Large intestine (tissue), 3 donors: ENCODE measurements at regions not wholly inside any gene's neighbourhood (a gene's known extent, or its start where the extent isn't known, plus 50 kb on each side); places are given as distances from the start of the nearest gene placed in this dataset.

ENCODE experiments used
- DNase-seq, 2 donors: peaks; one replicate each; pipeline versions ENCODE4 v3.0.0 to v3.0.0-alpha.2; 2013
- H3K27ac ChIP-seq: one replicate; pipeline ENCODE4 v1.5.1; 2013; ENCODE audit warnings: low read length
- H3K27me3 ChIP-seq: 2 replicates; pipeline ENCODE4 v1.6.1; 2013; ENCODE audit warnings: low read length; ENCODE audit not compliant: control insufficient read depth, insufficient read depth
- H3K36me3 ChIP-seq: 2 replicates; pipeline ENCODE4 v1.6.1; 2013; ENCODE audit warnings: low read length; ENCODE audit not compliant: control insufficient read depth, insufficient read depth
- H3K4me1 ChIP-seq: one replicate; pipeline ENCODE4 v1.6.1; 2013; ENCODE audit warnings: low read length; ENCODE audit not compliant: control insufficient read depth, insufficient read depth
- H3K4me3 ChIP-seq: one replicate; pipeline ENCODE4 v1.5.1; 2013; ENCODE audit warnings: low read length
- H3K9me3 ChIP-seq: one replicate; pipeline ENCODE4 v1.6.1; 2013; ENCODE audit warnings: mild to moderate bottlenecking, low read depth, low read length, moderate library complexity; ENCODE audit not compliant: control insufficient read depth
- WGBS: methylation state at CpG from one replicate; pipeline ENCODE4 v1.1.5; 2013; ENCODE audit warnings: low lambda C conversion rate; ENCODE audit not compliant: insufficient coverage; 5-methylcytosine and 5-hydroxymethylcytosine counted together

DNA sequence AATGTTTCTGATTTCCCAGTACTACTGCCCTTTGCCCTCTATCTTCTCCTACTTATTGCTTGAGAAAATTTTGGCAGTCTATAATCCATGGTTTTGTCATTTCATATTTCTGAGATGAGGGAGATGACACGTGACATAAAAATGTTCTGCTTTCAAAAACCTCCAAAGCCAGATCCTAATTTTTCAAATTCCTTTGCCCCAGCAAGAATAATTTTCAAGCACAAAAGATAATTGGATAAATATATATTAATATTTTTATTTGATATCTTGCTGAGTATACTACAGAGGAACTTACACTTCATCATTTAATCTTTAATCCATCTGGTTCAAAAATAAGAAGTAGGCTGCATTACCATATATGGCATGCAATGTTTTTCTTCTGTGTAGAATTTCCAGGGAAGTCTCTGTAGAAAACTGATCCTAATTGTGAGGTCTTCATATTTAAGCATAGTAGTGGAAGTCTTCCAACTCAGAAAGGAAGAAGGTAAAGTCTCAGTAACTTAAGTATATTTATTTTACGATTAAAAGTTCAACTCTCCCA lies 1738.8 kb downstream of the EFNA5 start:
- no peak for DNase-seq
- H3K9me3 ChIP-seq = no peaks in the 10 kb centered on the region
- H3K27ac ChIP-seq = no peak overlapping the region
- H3K36me3 ChIP-seq = no peaks in the 10 kb centered on the region
- WGBS = 71% methylated on average over 1 of the region's 2 CpGs
- no peaks in the 10 kb centered on the region for H3K4me1 ChIP-seq
- H3K4me3 ChIP-seq = no peak overlapping the region
- H3K27me3 ChIP-seq = no peaks in the 10 kb centered on the region

- Histone ChIP-seq H3K27ac (no peak overlapping the region), H3K9me3 (no peaks in the 10 kb centered on the region)
- WGBS = no CpG with 5 or more reads among the region's 1 CpG
Observed at GRCh38 chr5:105929858-105930257, 1740.9 kb downstream of the EFNA5 start.

GRCh38 chr5:105924366-105924765 lies 1746.4 kb downstream of the EFNA5 start:
- DNase-seq = no peak
- Histone ChIP-seq H3K4me3 (no peak overlapping the region), H3K27ac (no peak overlapping the region), H3K27me3 (no peaks in the 10 kb centered on the region), H3K36me3 (no peaks in the 10 kb centered on the region), H3K9me3 (no peaks in the 10 kb centered on the region), H3K4me1 (no peaks in the 10 kb centered on the region)
- 78% methylated on average over 2 of the region's 2 CpGs for WGBS

More at GRCh38 chr5:105929858-105930257, 1740.9 kb downstream of the EFNA5 start:
- no peak for DNase-seq
- no peak overlapping the region for H3K4me3 ChIP-seq
- no peaks in the 10 kb centered on the region for H3K4me1 ChIP-seq
- H3K36me3 ChIP-seq = no peaks in the 10 kb centered on the region
- H3K27me3 ChIP-seq = no peaks in the 10 kb centered on the region

DNA sequence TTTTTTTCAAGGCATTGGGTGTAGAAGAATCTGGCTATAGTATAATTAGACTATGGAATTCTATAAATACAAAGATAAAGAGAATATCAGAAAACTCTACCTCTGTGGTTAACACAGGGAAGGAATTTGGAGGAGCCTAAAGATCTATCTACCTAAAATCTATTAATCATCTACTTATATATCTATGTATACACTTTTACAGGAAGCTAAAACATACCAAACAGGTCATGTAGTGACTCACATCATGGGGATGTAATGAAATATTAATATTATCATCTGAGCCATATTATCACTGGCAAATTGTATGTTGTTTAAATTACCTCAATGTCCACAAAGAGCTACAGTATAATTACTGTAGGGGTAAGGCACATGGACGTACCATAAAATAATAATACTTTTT lies 1748.2 kb downstream of the EFNA5 start:
- Histone ChIP-seq H3K36me3 (no peaks in the 10 kb centered on the region), H3K27ac (no peak overlapping the region), H3K27me3 (no peaks in the 10 kb centered on the region), H3K9me3 (no peaks in the 10 kb centered on the region), H3K4me1 (no peaks in the 10 kb centered on the region), H3K4me3 (no peak overlapping the region)
- no peak for DNase-seq
- WGBS = 100% methylated on average over 1 of the region's 1 CpG

GRCh38 chr5:105922080-105922479 lies 1748.7 kb downstream of the EFNA5 start:
- DNase-seq = no peak
- H3K4me3 ChIP-seq = no peak overlapping the region
- no peaks in the 10 kb centered on the region for H3K4me1 ChIP-seq
- H3K27me3 ChIP-seq = no peaks in the 10 kb centered on the region
- H3K9me3 ChIP-seq = no peaks in the 10 kb centered on the region
- no peaks in the 10 kb centered on the region for H3K36me3 ChIP-seq
- no peak overlapping the region for H3K27ac ChIP-seq

- no peak overlapping the region for H3K4me3 ChIP-seq
- DNase-seq = no peak
- no peaks in the 10 kb centered on the region for H3K9me3 ChIP-seq
- no CpG with 5 or more reads among the region's 1 CpG for whole genome bisulfite sequencing
- H3K27me3 ChIP-seq = no peaks in the 10 kb centered on the region
- H3K36me3 ChIP-seq = no peaks in the 10 kb centered on the region
- H3K4me1 ChIP-seq = no peaks in the 10 kb centered on the region
- H3K27ac ChIP-seq = no peak overlapping the region
Observed at GRCh38 chr5:105917189-105917588, 1753.5 kb downstream of the EFNA5 start.

DNA sequence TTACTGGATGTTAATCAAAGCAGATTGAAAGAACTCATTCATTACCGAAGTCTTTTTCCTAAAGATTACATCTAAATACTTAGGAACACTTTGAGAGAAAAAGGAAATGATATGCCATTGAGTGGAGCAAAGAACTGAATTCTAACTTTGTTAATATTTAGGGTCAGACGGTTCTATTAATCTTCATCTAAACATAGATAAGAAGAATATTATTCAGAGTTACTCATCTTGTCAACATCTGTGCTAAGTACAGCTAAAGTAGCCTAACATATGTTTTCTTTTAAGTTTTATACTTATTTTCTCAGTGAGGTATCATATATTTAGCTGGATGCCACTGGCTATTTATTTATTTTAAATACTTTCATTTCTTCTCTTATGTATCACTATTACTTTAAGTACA lies 1763.7 kb downstream of the EFNA5 start:
- DNase-seq = no peak
- no peaks in the 10 kb centered on the region for H3K36me3 ChIP-seq
- H3K27me3 ChIP-seq = no peaks in the 10 kb centered on the region
- H3K9me3 ChIP-seq = no peaks in the 10 kb centered on the region
- no peaks in the 10 kb centered on the region for H3K4me1 ChIP-seq
- H3K27ac ChIP-seq = no peak overlapping the region
- no CpG with 5 or more reads among the region's 2 CpGs for WGBS
- no peak overlapping the region for H3K4me3 ChIP-seq

DNA sequence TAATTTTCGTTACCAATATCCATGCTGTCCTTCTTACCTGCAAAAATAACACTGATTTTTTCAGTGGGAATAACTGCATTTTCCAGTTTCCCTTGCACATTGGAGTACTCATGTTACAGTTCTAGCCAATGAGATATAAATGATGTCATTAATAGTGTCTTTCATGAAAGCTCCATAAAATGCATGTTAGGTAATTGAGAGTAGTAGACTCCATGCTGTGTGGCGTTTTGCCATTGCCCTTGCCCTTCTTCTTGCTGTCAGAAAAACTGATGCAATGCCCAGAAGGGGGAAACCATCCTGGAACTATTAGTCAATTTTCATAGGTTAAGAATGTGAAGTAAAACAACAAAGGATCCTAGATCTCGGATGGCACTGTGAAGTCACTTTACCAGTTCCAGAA lies 1765.3 kb downstream of the EFNA5 start:
- H3K4me3 ChIP-seq = no peak overlapping the region
- no peak for DNase-seq
- no peak overlapping the region for H3K27ac ChIP-seq
- H3K4me1 ChIP-seq = no peaks in the 10 kb centered on the region
- no peaks in the 10 kb centered on the region for H3K36me3 ChIP-seq
- WGBS = 100% methylated on average over 1 of the region's 3 CpGs
- no peaks in the 10 kb centered on the region for H3K9me3 ChIP-seq
- no peaks in the 10 kb centered on the region for H3K27me3 ChIP-seq

- peak in 1 of 2 donors; percentile 3 for DNase-seq
- H3K27me3 ChIP-seq = no peaks in the 10 kb centered on the region
- no peaks in the 10 kb centered on the region for H3K9me3 ChIP-seq
- no peaks in the 10 kb centered on the region for H3K36me3 ChIP-seq
- no peaks in the 10 kb centered on the region for H3K4me1 ChIP-seq
- 17% methylated on average over 1 of the region's 4 CpGs for WGBS
- H3K4me3 ChIP-seq = no peak overlapping the region
- no peak overlapping the region for H3K27ac ChIP-seq
Observed at GRCh38 chr5:105903069-105903468, 1767.7 kb downstream of the EFNA5 start.

DNA sequence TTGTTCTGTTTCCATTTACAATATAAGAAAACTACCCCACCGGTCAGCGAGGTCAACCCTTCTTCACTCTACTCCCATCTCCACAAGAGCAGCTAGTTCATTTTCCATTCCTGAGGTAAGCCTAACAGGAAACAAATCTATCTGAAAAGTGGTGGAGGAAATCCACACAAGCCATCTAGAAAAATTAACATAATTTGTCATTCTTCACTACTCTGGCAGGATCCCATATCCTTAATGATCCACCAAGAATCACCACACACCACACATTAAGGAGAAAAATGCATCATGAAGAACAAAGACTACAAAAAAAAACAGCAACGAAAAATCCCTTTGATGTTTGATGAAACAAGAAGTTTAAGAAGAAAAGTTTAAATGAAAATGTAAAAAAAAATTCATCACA lies 1771.0 kb downstream of the EFNA5 start:
- no peaks in the 10 kb centered on the region for H3K4me1 ChIP-seq
- DNase-seq = no peak
- H3K9me3 ChIP-seq = no peaks in the 10 kb centered on the region
- WGBS = 96% methylated on average over 3 of the region's 3 CpGs
- no peaks in the 10 kb centered on the region for H3K27me3 ChIP-seq
- no peaks in the 10 kb centered on the region for H3K36me3 ChIP-seq
- H3K27ac ChIP-seq = no peak overlapping the region
- no peak overlapping the region for H3K4me3 ChIP-seq

DNA sequence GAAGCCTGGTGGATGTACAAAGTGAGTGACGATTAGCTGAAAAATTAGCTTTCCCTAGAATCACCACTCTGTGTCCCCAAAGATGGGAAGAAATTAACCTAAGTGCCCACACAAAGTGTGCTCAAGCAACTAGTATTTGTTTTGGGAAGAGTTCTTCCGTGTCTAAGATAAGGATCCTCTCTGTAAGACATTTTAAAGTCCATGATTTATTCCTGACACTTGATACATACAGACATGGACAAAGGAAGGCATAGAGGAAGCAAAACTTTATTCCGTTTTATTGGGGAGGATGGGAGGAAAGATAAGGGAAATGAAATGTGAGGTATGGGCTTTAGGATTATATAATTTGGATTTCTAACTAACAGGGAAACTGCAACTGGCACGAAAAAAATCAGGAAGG lies 1772.6 kb downstream of the EFNA5 start:
- no peaks in the 10 kb centered on the region for H3K9me3 ChIP-seq
- no peaks in the 10 kb centered on the region for H3K4me1 ChIP-seq
- WGBS = 17% methylated on average over 2 of the region's 4 CpGs
- H3K27ac ChIP-seq = no peak overlapping the region
- DNase-seq = no peak
- H3K27me3 ChIP-seq = no peaks in the 10 kb centered on the region
- H3K36me3 ChIP-seq = no peaks in the 10 kb centered on the region
- H3K4me3 ChIP-seq = no peak overlapping the region
